ENCODE measurements at regions not wholly inside any gene's neighbourhood (a gene's known extent, or its start where the extent isn't known, plus 50 kb on each side); places are given as distances from the start of the nearest gene placed in this dataset.

- no peak for TF ChIP-seq CTCF (tag by site-specific recombination; IDR thresholded peaks at IDR 0.05)
- TF ChIP-seq YY1 (tag by site-specific recombination; IDR thresholded peaks at IDR 0.05) = no peak
- no peak for TF ChIP-seq REST (tag by site-specific recombination; IDR thresholded peaks at IDR 0.05)
- no peak for TF ChIP-seq ZBTB17 (tag by site-specific recombination; IDR thresholded peaks at IDR 0.05)
- TF ChIP-seq IKZF3 (tag by site-specific recombination; IDR thresholded peaks at IDR 0.05) = no peak
- no peak for TF ChIP-seq ZNF776 (tag by site-specific recombination; IDR thresholded peaks at IDR 0.05; ENCODE audit: borderline replicate concordance)
These were observed 109.0 kb downstream of the CYLC2 start for GRCh38 chr9:103104101-103104500.
